ENCODE measurements at regions not wholly inside any gene's neighbourhood (a gene's known extent, or its start where the extent isn't known, plus 50 kb on each side); places are given as distances from the start of the nearest gene placed in this dataset.
"Not testable (repeated sequence)": the region's sequence is repeated elsewhere in the genome, so short reads cannot be mapped to it uniquely, and the experiment has no call there.

- DNase-seq (ENCODE audit: low read depth in 3 of 3, low spot score in 2 of 3) = no peak
Measured at GRCh38 chr5:56763711-56764466, 51.5 kb upstream of the MAP3K1 start.

- no peak for DNase-seq (ENCODE audit: low read depth in 3 of 3, low spot score in 2 of 3)
Measured at GRCh38 chr5:56763182-56763581, 52.2 kb upstream of the MAP3K1 start.

DNA sequence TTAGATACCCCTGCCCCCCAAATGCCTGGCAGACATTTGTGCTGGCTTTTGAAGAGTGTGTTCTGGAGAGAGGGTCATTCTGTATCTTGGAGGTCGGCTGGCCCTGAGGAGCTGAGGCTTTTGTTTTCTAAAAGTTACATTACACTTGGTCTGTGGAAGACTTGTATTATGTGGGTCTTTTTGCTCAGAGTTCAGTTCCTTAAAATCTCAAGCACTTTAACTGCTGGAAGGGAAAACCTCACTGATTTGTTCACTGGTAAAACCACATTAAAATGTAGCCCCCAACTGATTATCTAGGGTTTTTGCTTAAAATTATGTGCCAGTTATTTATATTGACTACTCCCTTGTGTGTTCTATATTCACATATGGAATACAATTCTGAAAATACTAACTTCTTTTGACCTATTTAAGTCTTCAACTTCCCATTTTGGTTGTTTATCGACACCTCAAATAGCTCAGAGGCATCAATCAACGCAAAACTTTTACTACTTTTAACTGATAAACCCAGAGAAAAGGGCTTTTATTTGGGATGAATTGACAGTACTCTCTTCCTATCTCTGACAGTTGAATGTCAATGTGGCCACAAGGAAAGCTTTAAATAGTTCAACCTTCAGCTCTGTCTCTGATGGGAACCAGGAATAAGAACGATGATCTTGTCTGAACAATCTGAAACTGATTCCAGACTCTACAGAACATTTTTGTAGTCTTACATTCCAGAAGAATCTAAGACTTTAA, 54.0 kb upstream of the MAP3K1 start:
- DNase-seq (ENCODE audit: low read depth in 3 of 3, low spot score in 2 of 3) = no peak

DNA sequence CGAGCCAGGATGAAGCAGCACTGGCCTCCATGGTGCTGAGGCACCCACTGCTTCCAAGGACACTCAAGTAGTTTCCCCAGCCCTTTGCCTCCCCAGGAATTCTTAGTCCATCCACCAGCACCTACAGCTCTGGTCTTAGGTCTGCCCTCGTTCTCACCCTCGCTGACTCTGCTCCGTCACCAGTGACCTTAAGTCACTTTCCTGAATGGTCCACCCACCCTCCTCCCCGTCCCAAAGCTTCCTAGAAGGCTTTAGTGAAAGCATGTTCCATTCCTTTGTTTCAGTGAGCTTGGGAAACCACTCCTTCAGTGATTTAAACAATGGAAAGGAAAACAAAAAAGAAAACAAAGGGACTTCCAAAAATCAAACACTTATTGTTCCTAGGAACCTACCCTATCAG, 54.6 kb upstream of the MAP3K1 start:
- no peak for DNase-seq (ENCODE audit: low read depth in 3 of 3, low spot score in 2 of 3)

GRCh38 chr5:56759521-56760216, 55.7 kb upstream of the MAP3K1 start:
- DNase-seq (ENCODE audit: low read depth in 3 of 3, low spot score in 2 of 3) = no peak

GRCh38 chr5:56757077-56757476, 58.3 kb upstream of the MAP3K1 start:
- no peak for DNase-seq (ENCODE audit: low read depth in 3 of 3, low spot score in 2 of 3)

DNA sequence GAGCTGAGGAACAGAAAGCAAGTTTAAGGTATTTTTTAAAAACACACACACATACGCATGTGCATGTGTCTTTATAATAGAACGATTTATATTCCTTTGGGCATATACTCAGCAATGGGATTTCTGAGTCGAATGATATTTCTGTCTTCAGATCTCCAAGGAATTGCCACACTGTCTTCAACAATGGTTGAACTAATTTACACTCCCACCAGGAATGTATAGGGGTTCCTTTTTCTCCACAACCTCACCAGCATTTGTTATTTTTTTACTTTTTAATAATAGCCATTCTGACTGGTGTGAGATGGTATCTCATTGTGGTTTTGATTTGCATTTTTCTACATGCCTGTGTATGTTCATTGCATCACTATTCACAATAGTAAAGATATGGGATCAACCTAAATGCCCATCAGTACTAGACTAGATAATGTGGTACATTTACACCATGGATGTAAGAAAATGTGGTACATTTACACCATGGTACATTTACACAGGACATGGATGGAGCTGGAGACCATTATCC, 60.3 kb upstream of the MAP3K1 start:
- DNase-seq (ENCODE audit: low read depth in 3 of 3, low spot score in 2 of 3) = no peak

DNA sequence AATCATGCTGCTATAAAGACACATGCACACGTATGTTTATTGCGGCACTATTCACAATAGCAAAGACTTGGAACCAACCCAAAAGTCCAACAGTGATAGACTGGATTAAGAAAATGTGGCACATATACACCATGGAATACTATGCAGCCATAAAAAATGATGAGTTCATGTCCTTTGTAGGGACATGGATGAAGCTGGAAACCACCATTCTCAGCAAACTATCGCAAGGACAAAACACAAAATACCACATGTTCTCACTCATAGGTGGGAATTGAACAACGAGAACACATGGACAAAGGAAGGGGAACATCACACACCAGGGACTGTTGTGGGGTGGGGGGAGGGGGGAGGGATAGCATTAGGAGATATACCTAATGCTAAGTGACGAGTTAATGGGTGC, 61.8 kb upstream of the MAP3K1 start:
- DNase-seq (ENCODE audit: low read depth in 3 of 3, low spot score in 2 of 3) = not testable (repeated sequence)

GRCh38 chr5:56751572-56752313, 63.6 kb upstream of the MAP3K1 start:
- DNase-seq (ENCODE audit: low read depth in 3 of 3, low spot score in 2 of 3) = no peak

DNA sequence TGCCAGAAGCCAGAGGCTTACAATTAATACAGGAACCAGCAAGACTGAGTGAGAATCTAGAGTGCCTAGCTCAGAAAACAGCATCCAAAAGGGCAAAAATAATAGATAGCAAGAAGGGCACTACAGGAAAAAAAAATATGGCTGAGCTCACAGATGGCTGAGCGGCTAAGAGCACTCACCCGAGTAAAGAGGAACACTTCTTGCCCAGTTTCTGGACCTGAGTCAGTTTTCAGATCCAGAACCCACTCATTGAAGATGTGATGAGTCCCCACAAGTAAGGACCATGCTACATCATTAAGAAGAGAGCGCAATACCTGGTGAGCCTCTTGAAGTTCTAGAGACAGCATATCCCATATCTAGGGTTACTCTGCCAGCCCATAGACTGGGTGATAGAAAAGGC, 65.5 kb upstream of the MAP3K1 start:
- DNase-seq (ENCODE audit: low read depth in 3 of 3, low spot score in 2 of 3) = no peak

DNA sequence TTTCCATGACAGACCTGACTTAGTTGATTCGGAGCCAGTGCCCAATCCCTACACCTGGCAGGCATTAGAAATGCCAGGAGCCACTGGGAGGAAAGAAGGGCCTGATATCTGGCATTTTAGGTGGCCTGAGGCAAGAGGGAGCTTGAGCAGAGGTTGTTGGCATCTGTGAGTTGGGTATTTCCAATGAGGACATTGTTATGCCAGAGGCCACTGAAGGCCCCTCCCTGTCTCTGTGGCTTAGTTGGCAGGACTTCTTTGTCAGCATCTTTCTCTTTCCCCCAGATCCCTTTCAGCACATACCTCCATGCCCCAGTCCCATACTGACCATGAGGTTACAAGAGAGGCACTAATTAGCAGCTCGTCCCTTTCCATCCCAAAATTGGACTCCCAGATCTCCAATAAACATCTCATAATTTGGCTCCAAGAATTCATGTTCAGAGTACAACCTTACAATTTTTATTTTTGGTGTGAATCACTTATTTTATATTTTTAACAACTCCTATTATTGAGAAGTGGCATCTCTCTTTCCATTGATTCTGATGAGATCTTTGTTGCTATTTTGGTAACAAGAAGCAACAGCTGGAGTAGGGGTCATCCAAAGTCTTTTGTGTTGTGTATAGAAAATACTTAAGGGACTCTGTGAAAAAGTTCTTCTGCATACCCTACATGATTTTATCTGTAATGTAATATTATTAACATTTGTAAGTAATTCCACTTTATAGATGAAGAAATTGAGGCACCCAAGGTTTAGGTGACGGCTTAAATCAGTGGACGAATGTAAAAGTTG, 68.6 kb upstream of the MAP3K1 start:
- no peak for DNase-seq (ENCODE audit: low read depth in 3 of 3, low spot score in 2 of 3)

DNA sequence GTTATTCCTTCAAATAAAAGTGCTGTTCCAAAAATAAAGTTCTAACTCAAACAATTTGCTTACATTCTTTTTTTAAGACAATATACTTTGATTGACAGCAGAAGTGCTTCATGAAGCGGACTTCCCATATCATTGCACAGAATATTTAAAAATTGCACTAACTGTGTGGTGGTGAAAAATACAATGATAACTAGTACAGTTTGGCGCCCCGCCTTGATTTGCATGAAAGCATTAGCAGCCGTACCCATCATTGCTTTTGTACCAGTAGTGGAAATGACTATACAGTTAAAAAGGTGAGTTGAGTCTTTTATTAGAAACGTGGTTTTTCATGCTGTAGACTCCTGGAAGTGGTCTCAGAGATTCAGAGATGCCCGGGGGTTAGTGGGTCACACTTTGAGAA, 69.5 kb upstream of the MAP3K1 start:
- DNase-seq (ENCODE audit: low read depth in 3 of 3, low spot score in 2 of 3) = no peak

DNA sequence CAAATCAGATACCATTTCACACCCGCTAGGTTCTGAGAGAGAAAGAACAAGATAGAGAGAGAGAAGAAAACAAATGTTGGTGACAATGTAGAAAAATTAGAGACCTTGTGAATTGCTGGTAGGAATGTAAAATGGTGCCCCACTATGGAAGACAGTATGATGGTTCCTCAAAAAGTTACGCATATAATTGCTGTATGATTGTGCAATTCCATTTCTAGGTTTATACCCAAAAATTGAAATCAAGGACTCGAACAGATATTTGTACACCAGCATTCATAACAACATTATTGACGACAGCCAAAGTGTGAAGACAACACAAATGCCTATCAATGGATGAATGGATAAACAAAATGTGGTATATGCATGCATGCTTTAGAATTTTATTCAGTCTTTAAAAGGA, 74.5 kb upstream of the MAP3K1 start:
- no peak for DNase-seq (ENCODE audit: low read depth in 3 of 3, low spot score in 2 of 3)

- DNase-seq (ENCODE audit: low read depth in 3 of 3, low spot score in 2 of 3) = no peak
Measured at GRCh38 chr5:56739990-56740389, 75.4 kb upstream of the MAP3K1 start.

- no peak for DNase-seq (ENCODE audit: low read depth in 3 of 3, low spot score in 2 of 3)
Measured at GRCh38 chr5:56737951-56738606, 77.3 kb upstream of the MAP3K1 start.

GRCh38 chr5:56737002-56737621, 78.2 kb upstream of the MAP3K1 start:
- no peak for DNase-seq (ENCODE audit: low read depth in 3 of 3, low spot score in 2 of 3)

GRCh38 chr5:56735849-56736641, 79.3 kb upstream of the MAP3K1 start:
- DNase-seq (ENCODE audit: low read depth in 3 of 3, low spot score in 2 of 3) = peak in 1 of 3 donors; percentile 51

GRCh38 chr5:56734091-56734694, 81.2 kb upstream of the MAP3K1 start:
- DNase-seq (ENCODE audit: low read depth in 3 of 3, low spot score in 2 of 3) = peak in 1 of 3 donors; percentile 36

All from right renal cortex interstitium (tissue), 3 donors.